HFFc6 (cell line): ENCODE measurements at regions not wholly inside any gene's neighbourhood (a gene's known extent, or its start where the extent isn't known, plus 50 kb on each side); places are given as distances from the start of the nearest gene placed in this dataset.

Source experiments
- DNase-seq: peaks from one replicate; pipeline ENCODE4 v3.0.0-alpha.2; 2018
- H3K27ac Mint-ChIP-seq: 2 replicates; pipeline ENCODE4 v1.8.0; 2020; ENCODE audit warnings: mild to moderate bottlenecking, mixed read lengths
- H3K27me3 Mint-ChIP-seq: 2 replicates; pipeline ENCODE4 v1.8.0; 2021; ENCODE audit warnings: mild to moderate bottlenecking, moderate library complexity, mixed read lengths; ENCODE audit not compliant: insufficient read depth
- H3K36me3 Mint-ChIP-seq: 2 replicates; pipeline ENCODE4 v1.8.0; 2021; ENCODE audit warnings: low read depth, mixed read lengths
- H3K4me1 Mint-ChIP-seq: 2 replicates; pipeline ENCODE4 v1.8.0; 2020; ENCODE audit warnings: low read depth, mixed read lengths
- H3K4me3 Mint-ChIP-seq: 2 replicates; pipeline ENCODE4 v1.8.0; 2020; ENCODE audit warnings: mild to moderate bottlenecking, moderate library complexity, mixed read lengths
- H3K9me3 Mint-ChIP-seq: 2 replicates; pipeline ENCODE4 v1.8.0; 2020; ENCODE audit warnings: mild to moderate bottlenecking, mixed read lengths
- TF ChIP-seq, protein P1 (sequence below): fragments of 200-600 bp; sonication (generic); IDR thresholded peaks from 2 replicates; pipeline ENCODE4 v1.5.0; 2021; ENCODE audit warnings: antibody characterized with exemption, mild to moderate bottlenecking

DNA sequence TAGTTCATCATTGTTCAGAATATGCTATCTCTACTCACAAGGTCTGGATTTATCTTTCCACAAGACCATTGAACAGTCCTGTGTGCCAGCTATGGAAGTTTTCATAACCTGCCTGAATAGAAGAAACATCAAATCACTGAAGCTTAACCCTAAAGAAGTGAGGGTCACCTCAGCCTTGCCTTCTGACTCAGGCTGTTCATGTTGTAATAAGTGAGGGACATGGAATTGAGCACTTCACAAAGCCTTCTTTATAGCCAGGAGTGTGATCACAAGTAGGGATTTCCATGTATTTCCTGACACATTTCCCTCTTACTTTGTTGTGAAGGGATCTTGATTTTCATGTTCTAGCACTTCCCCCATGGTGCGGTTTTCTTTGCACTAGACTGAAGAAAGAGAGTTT lies 577.5 kb upstream of the WWC1 start:
- no peak overlapping the region for H3K27ac Mint-ChIP-seq
- H3K36me3 Mint-ChIP-seq, result no peaks in the 10 kb centered on the region
- TF ChIP-seq, protein P1, sequence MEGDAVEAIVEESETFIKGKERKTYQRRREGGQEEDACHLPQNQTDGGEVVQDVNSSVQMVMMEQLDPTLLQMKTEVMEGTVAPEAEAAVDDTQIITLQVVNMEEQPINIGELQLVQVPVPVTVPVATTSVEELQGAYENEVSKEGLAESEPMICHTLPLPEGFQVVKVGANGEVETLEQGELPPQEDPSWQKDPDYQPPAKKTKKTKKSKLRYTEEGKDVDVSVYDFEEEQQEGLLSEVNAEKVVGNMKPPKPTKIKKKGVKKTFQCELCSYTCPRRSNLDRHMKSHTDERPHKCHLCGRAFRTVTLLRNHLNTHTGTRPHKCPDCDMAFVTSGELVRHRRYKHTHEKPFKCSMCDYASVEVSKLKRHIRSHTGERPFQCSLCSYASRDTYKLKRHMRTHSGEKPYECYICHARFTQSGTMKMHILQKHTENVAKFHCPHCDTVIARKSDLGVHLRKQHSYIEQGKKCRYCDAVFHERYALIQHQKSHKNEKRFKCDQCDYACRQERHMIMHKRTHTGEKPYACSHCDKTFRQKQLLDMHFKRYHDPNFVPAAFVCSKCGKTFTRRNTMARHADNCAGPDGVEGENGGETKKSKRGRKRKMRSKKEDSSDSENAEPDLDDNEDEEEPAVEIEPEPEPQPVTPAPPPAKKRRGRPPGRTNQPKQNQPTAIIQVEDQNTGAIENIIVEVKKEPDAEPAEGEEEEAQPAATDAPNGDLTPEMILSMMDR, result no peak
- DNase-seq, result no peak
- no peak overlapping the region for H3K4me3 Mint-ChIP-seq
- H3K27me3 Mint-ChIP-seq, result no peaks in the 10 kb centered on the region; the same call in 1 of the 2 replicates
- H3K9me3 Mint-ChIP-seq, result no peaks in the 10 kb centered on the region
- H3K4me1 Mint-ChIP-seq, result peaks cover 38% of the 10 kb centered on the region

DNA sequence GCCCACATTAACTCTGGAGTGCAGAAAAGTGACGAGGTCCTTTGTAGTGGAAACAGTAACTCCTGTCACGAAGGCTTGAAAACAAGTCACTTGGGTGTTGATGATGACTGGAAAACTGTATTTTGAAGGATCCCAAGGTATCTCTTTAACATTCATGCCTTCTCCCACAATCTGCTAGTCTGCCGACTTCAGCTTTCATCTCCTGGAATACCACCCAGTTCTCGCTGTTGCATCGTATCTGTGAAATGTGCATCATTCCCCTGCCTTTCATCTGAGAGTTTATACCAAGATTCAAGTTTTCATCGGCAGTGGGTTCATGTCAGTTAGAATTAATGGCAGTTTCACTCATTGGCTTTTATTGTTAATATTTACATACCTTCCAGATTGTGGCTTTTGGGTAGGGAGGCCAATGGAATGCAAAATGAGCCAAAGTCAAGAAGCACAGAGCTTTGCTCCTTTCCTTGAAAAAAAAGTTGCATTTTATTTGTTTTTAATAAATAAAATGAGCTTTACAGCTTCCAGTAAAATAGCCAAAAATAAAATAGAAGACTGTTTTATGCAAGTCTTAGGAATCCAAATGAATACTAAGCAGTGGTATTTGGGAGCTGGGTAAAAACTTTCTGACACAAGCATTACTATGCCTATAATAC lies 575.2 kb upstream of the WWC1 start:
- peak; percentile 51 for DNase-seq
- H3K36me3 Mint-ChIP-seq, result no peaks in the 10 kb centered on the region
- H3K4me3 Mint-ChIP-seq, result peak overlapping the region; percentile 22; the same call in 1 of the 2 replicates
- H3K4me1 Mint-ChIP-seq, result peaks cover 61% of the 10 kb centered on the region
- no peaks in the 10 kb centered on the region for H3K9me3 Mint-ChIP-seq
- H3K27ac Mint-ChIP-seq, result peak overlapping the region; percentile 67
- TF ChIP-seq, protein P1, result no peak
- no peaks in the 10 kb centered on the region; the same call in 1 of the 2 replicates for H3K27me3 Mint-ChIP-seq

DNA sequence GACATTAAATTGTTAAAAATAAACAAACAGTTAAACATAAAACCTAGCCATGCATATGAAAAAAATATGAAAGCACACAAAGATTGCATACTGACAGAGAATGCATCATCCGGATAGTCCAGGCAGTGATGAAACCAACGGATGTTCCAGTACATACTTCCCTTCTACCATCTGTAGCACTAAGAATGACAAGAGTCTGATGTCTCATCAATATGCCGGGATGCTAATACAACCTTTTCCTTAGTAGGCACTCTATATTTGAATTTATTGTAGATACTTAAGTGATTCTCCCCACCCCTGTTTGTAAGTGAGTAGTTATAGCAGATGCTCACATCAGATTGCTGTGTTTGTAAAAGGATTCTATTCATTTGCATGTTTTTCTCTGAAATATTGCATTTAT lies 571.2 kb upstream of the WWC1 start:
- Mint-ChIP-seq H3K27ac (peak overlapping the region; percentile 70), H3K4me3 (peak overlapping the region; percentile 26; the same call in 1 of the 2 replicates), H3K36me3 (no peaks in the 10 kb centered on the region), H3K27me3 (peaks cover 3% of the 10 kb centered on the region; the same call in 1 of the 2 replicates), H3K9me3 (no peaks in the 10 kb centered on the region), H3K4me1 (peaks cover 82% of the 10 kb centered on the region)
- peak; percentile 25 for DNase-seq
- TF ChIP-seq, protein P1, result no peak

GRCh38 chr5:167720676-167721260 lies 570.7 kb upstream of the WWC1 start:
- peak overlapping the region; percentile 26; the same call in 1 of the 2 replicates for H3K4me3 Mint-ChIP-seq
- TF ChIP-seq, protein P1, result no peak
- H3K4me1 Mint-ChIP-seq, result peaks cover 84% of the 10 kb centered on the region
- H3K9me3 Mint-ChIP-seq, result no peaks in the 10 kb centered on the region
- peak overlapping the region; percentile 70 for H3K27ac Mint-ChIP-seq
- DNase-seq, result peak; percentile 59
- no peaks in the 10 kb centered on the region for H3K36me3 Mint-ChIP-seq
- peaks cover 3% of the 10 kb centered on the region; the same call in 1 of the 2 replicates for H3K27me3 Mint-ChIP-seq

DNA sequence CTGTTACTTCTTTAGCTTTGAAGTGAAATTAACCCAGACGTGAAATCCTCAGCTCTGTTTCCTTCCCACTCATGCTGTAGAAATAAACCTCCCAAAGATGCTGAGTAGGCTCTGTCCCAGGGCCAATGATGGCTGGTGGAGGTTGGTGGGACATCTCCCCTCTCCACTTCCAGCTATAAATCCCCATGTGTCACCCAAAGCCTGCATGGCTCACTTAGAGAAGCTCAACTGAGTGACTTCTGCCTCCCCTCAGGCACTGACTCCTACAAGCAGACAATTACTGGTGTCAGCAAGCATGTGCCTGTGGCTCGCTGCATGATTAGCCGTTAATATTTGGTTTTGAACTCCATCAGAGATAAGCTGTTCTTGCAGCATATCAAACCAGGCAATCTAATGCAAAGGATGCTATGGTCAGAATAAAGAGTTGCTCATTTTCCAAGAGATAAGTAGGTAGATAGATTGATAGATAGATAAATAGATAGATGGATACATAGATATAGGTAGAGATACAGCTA lies 569.5 kb upstream of the WWC1 start:
- H3K27ac Mint-ChIP-seq, result no peak overlapping the region
- H3K4me1 Mint-ChIP-seq, result peaks cover 78% of the 10 kb centered on the region
- H3K9me3 Mint-ChIP-seq, result no peaks in the 10 kb centered on the region
- no peak overlapping the region for H3K4me3 Mint-ChIP-seq
- no peaks in the 10 kb centered on the region for H3K36me3 Mint-ChIP-seq
- DNase-seq, result no peak
- TF ChIP-seq, protein P1, result no peak
- H3K27me3 Mint-ChIP-seq, result peaks cover 3% of the 10 kb centered on the region; the same call in 1 of the 2 replicates
